T-cell (primary cell): ENCODE measurements at regions not wholly inside any gene's neighbourhood (a gene's known extent, or its start where the extent isn't known, plus 50 kb on each side); places are given as distances from the start of the nearest gene placed in this dataset.
"Not testable (repeated sequence)": the region's sequence is repeated elsewhere in the genome, so short reads cannot be mapped to it uniquely, and the experiment has no call there.

Experiments
- ATAC-seq, 4 experiments: fragments of 200-7000 bp in 3 of 4; fragments of 150-1000 bp in 1 of 4; cut with Tn5 transposase; replicated peaks in 1 of 4; 1 replicate in 3 of 4; 2 replicates in 1 of 4; pipeline ENCODE4 v1.10.0; 2021; ENCODE audit warnings: moderate library complexity in 3 of 4, mild to moderate bottlenecking in 2 of 4, moderate number of reproducible peaks in 1 of 4
- CTCF ChIA-PET, 2 donors: fragments of 300-600 bp; sonication (Branson Sonifier 250); formaldehyde crosslinking; loops; one replicate each; lab custom pipeline; 2022; ENCODE audit warnings: antibody characterized with exemption in 2 of 2; lab: Charles Lee
- POLR2A ChIA-PET, 2 donors: fragments of 300-600 bp; sonication (Branson Sonifier 250); formaldehyde crosslinking; loops; one replicate each; lab custom pipeline; 2022; ENCODE audit warnings: antibody characterized with exemption in 2 of 2; lab: Charles Lee
- DNase-seq, 35 experiments: peaks; one replicate each; pipeline versions ENCODE4 v3.0.0 to v3.0.0-alpha.2; 2013 to 2023
- H3K27ac ChIP-seq: one replicate; pipeline ENCODE4 v1.5.1; 2013; ENCODE audit warnings: low read length
- H3K27me3 ChIP-seq, 2 experiments: replicated peaks in 1 of 2; 1 replicate in 1 of 2; 2 replicates in 1 of 2; pipeline versions ENCODE4 v1.6.1 to v1.7.0; 2013; ENCODE audit warnings: low read length in 1 of 2, mixed read lengths in 1 of 2; ENCODE audit not compliant: control insufficient read depth in 2 of 2, insufficient read depth in 2 of 2; ENCODE audit errors: extremely low read depth in 1 of 2
- H3K36me3 ChIP-seq, 2 donors: 1 replicate in 1 of 2; 2 replicates in 1 of 2; pipeline versions ENCODE4 v1.6.1 to v1.7.0; 2013; ENCODE audit warnings: low read length in 1 of 2; ENCODE audit not compliant: control insufficient read depth in 2 of 2, insufficient read depth in 1 of 2; ENCODE audit errors: extremely low read depth in 1 of 2
- H3K4me1 ChIP-seq, 2 experiments: 1 replicate in 1 of 2; 2 replicates in 1 of 2; pipeline versions ENCODE4 v1.6.1 to v1.7.0; 2013; ENCODE audit warnings: low read length in 2 of 2, mixed read lengths in 1 of 2; ENCODE audit not compliant: insufficient read depth in 2 of 2, control insufficient read depth in 1 of 2; ENCODE audit errors: extremely low read depth in 1 of 2
- H3K4me3 ChIP-seq, 2 donors: 1 replicate in 1 of 2; 2 replicates in 1 of 2; pipeline versions ENCODE4 v1.5.1 to v1.7.0; 2013; ENCODE audit warnings: mild to moderate bottlenecking in 2 of 2, low read length in 1 of 2, moderate library complexity in 1 of 2; ENCODE audit not compliant: control insufficient read depth in 1 of 2; ENCODE audit errors: extremely low read depth in 1 of 2
- H3K9me3 ChIP-seq: 2 replicates; pipeline ENCODE4 v1.7.0; 2013
- H3K27ac Mint-ChIP-seq, 2 donors: one replicate each; pipeline ENCODE4 v1.8.0; 2020 to 2021; ENCODE audit warnings: mild to moderate bottlenecking in 2 of 2, mixed read lengths in 2 of 2
- H3K27me3 Mint-ChIP-seq, 2 donors: one replicate each; pipeline ENCODE4 v1.8.0; 2021 to 2022; ENCODE audit warnings: mixed read lengths in 2 of 2
- H3K36me3 Mint-ChIP-seq: one replicate; pipeline ENCODE4 v1.8.0; 2021; ENCODE audit warnings: mixed read lengths
- H3K4me1 Mint-ChIP-seq, 3 donors: one replicate each; pipeline ENCODE4 v1.8.0; 2020 to 2022; ENCODE audit warnings: mixed read lengths in 3 of 3, mild to moderate bottlenecking in 1 of 3
- H3K4me3 Mint-ChIP-seq, 3 donors: one replicate each; pipeline ENCODE4 v1.8.0; 2020 to 2022; ENCODE audit warnings: mild to moderate bottlenecking in 3 of 3, mixed read lengths in 3 of 3, moderate library complexity in 3 of 3
- H3K9me3 Mint-ChIP-seq, 3 donors: one replicate each; pipeline ENCODE4 v1.8.0; 2020 to 2022; ENCODE audit warnings: mixed read lengths in 3 of 3
- WGBS: methylation state at CpG from one replicate; pipeline ENCODE4 v1.1.5; 2013; ENCODE audit warnings: missing lambda C conversion rate; ENCODE audit not compliant: insufficient coverage; 5-methylcytosine and 5-hydroxymethylcytosine counted together

GRCh38 chr14:105666991-105667662, 140.7 kb downstream of the TMEM121 start:
- H3K27ac ChIP-seq, H3K27ac Mint-ChIP-seq, CTCF ChIA-PET, H3K4me3 ChIP-seq, H3K9me3 ChIP-seq, H3K36me3 ChIP-seq, H3K36me3 Mint-ChIP-seq, H3K27me3 ChIP-seq, DNase-seq, ATAC-seq, H3K4me3 Mint-ChIP-seq, POLR2A ChIA-PET, H3K9me3 Mint-ChIP-seq, H3K4me1 ChIP-seq, H3K27me3 Mint-ChIP-seq, H3K4me1 Mint-ChIP-seq: not testable (repeated sequence)
- 93% methylated on average over 8 of the region's 29 CpGs for WGBS

DNA sequence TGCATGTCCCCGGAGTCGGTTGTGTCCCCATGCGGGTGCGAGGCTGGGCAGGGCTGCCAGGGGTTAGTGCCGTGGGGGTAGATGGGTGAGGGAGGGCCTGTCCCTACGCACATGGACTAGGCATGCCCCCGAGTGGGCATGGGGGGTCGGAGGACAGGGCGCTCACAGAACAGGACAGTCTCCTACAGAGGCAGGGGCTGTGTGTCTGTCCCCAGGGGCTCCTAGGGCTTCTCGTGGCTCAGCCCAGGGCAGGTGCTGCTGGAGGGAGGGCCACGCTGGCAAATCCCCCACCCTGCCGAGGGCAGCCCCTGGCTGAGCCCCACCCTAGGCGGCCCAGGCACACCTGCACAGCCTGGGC, 141.3 kb downstream of the TMEM121 start:
- H3K27ac ChIP-seq, CTCF ChIA-PET, H3K4me1 ChIP-seq, ATAC-seq, H3K4me1 Mint-ChIP-seq, H3K9me3 Mint-ChIP-seq, H3K36me3 Mint-ChIP-seq, DNase-seq, H3K27me3 Mint-ChIP-seq, H3K4me3 Mint-ChIP-seq, H3K27me3 ChIP-seq, H3K4me3 ChIP-seq, POLR2A ChIA-PET, H3K9me3 ChIP-seq, H3K36me3 ChIP-seq, H3K27ac Mint-ChIP-seq: not testable (repeated sequence)
- no CpG with 5 or more reads among the region's 13 CpGs for whole genome bisulfite sequencing

GRCh38 chr14:105668021-105668420, 141.6 kb downstream of the TMEM121 start:
- H3K4me1 ChIP-seq, ATAC-seq, H3K27ac Mint-ChIP-seq, H3K36me3 ChIP-seq, H3K9me3 Mint-ChIP-seq, H3K27me3 Mint-ChIP-seq, H3K27ac ChIP-seq, H3K4me3 Mint-ChIP-seq, DNase-seq, H3K4me3 ChIP-seq, CTCF ChIA-PET, H3K36me3 Mint-ChIP-seq, H3K4me1 Mint-ChIP-seq, POLR2A ChIA-PET, H3K27me3 ChIP-seq, H3K9me3 ChIP-seq: not testable (repeated sequence)
- WGBS, result 92% methylated on average over 11 of the region's 22 CpGs

- WGBS, result 89% methylated on average over 22 of the region's 29 CpGs
- CTCF ChIA-PET, H3K4me1 ChIP-seq, H3K27ac Mint-ChIP-seq, H3K9me3 Mint-ChIP-seq, H3K9me3 ChIP-seq, H3K4me1 Mint-ChIP-seq, H3K27ac ChIP-seq, POLR2A ChIA-PET, H3K36me3 ChIP-seq, H3K27me3 ChIP-seq, H3K36me3 Mint-ChIP-seq, ATAC-seq, DNase-seq, H3K27me3 Mint-ChIP-seq, H3K4me3 ChIP-seq, H3K4me3 Mint-ChIP-seq: not testable (repeated sequence)
Measured at GRCh38 chr14:105668471-105669230, 142.3 kb downstream of the TMEM121 start.

- H3K4me1 Mint-ChIP-seq, H3K9me3 Mint-ChIP-seq, H3K4me3 Mint-ChIP-seq, ATAC-seq, H3K36me3 ChIP-seq, H3K36me3 Mint-ChIP-seq, CTCF ChIA-PET, H3K9me3 ChIP-seq, H3K4me1 ChIP-seq, H3K27ac Mint-ChIP-seq, H3K27ac ChIP-seq, POLR2A ChIA-PET, H3K4me3 ChIP-seq, DNase-seq, H3K27me3 ChIP-seq, H3K27me3 Mint-ChIP-seq: not testable (repeated sequence)
- WGBS, result 60% methylated on average over 1 of the region's 7 CpGs
Measured at GRCh38 chr14:105669231-105669610, 142.8 kb downstream of the TMEM121 start.

DNA sequence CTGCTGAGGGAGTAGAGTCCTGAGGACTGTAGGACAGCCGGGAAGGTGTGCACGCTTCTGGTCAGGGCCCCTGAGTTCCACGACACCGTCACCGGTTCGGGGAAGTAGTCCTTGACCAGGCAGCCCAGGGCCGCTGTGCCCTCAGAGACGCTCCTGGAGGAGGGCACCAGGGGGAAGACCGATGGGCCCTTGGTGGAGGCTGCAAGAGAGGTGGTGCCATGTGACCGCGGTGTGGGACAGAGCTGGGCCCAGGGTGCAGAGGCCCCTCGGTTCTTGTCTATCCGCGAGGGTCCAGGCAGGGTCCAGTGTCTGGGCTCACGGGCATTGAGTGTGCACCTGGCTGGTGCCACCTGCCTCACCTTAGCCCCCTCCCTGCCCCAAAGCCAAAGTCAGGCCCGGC, 143.3 kb downstream of the TMEM121 start:
- H3K36me3 Mint-ChIP-seq, H3K9me3 Mint-ChIP-seq, H3K27me3 ChIP-seq, H3K27ac Mint-ChIP-seq, POLR2A ChIA-PET, H3K4me1 Mint-ChIP-seq, H3K4me3 ChIP-seq, H3K9me3 ChIP-seq, H3K4me1 ChIP-seq, CTCF ChIA-PET, H3K4me3 Mint-ChIP-seq, ATAC-seq, H3K27ac ChIP-seq, H3K36me3 ChIP-seq, H3K27me3 Mint-ChIP-seq, DNase-seq: not testable (repeated sequence)
- WGBS, result 95% methylated on average over 8 of the region's 16 CpGs
